Tibial artery (tissue), 4 donors: ENCODE measurements at regions not wholly inside any gene's neighbourhood (a gene's known extent, or its start where the extent isn't known, plus 50 kb on each side); places are given as distances from the start of the nearest gene placed in this dataset.

Experiments
- DNase-seq, 2 donors: peaks; one replicate each; pipeline ENCODE4 v3.0.0-alpha.2; 2019
- H3K27ac ChIP-seq, 2 donors: fragments of 200-600 bp; sonication (generic) in 1 of 2; 1 replicate in 1 of 2; 2 replicates in 1 of 2; pipeline ENCODE4 v1.5.1; 2018 to 2019; ENCODE audit warnings: mild to moderate bottlenecking in 1 of 2
- H3K27me3 ChIP-seq, 2 donors: fragments of 200-600 bp; sonication (generic) in 1 of 2; one replicate each; pipeline versions ENCODE4 v1.5.1 to v1.6.0; 2016 to 2019
- H3K36me3 ChIP-seq, 3 donors: fragments of 200-600 bp; sonication (generic) in 2 of 3; one replicate each; pipeline ENCODE4 v1.5.1; 2016 to 2019; ENCODE audit warnings: mild to moderate bottlenecking in 2 of 3
- H3K4me1 ChIP-seq, 4 donors: fragments of 200-600 bp; sonication (generic) in 2 of 4; 1 replicate in 3 of 4; 2 replicates in 1 of 4; pipeline ENCODE4 v1.5.1; 2016 to 2019
- H3K4me3 ChIP-seq, 2 donors: fragments of 200-600 bp; sonication (generic) in 1 of 2; 1 replicate in 1 of 2; 2 replicates in 1 of 2; pipeline ENCODE4 v1.5.1; 2018 to 2019; ENCODE audit warnings: mild to moderate bottlenecking in 2 of 2
- H3K9me3 ChIP-seq, 3 donors: fragments of 200-600 bp; sonication (generic) in 1 of 3; one replicate each; pipeline ENCODE4 v1.5.1; 2016 to 2019
- CTCF ChIP-seq, 2 experiments: fragments of 200-600 bp in 1 of 2; fragments of 450-650 bp in 1 of 2; IDR thresholded peaks; one replicate each; pipeline ENCODE4 v1.5.1; 2017 to 2019; ENCODE audit warnings: antibody characterized with exemption in 2 of 2, mild to moderate bottlenecking in 1 of 2, moderate library complexity in 1 of 2
- intact Hi-C: fragments of 100-400 bp; cut with DNase I; formaldehyde crosslinking; loops from one replicate; pipeline ENCODE4 v1.15.0; 2023; ENCODE audit warnings: low total_unique reads

GRCh38 chr11:112584672-112585071 lies 324.0 kb upstream of the PLET1 start:
- H3K27ac ChIP-seq, result no peak overlapping the region
- no peak for DNase-seq
- TF ChIP-seq CTCF (IDR thresholded peaks at IDR 0.05), result no peak
- H3K4me1 ChIP-seq, result peaks cover 0 to 4% (median 0%) of the 10 kb centered on the region in 4 donors
- H3K36me3 ChIP-seq, result no peaks in the 10 kb centered on the region
- no peak overlapping the region for H3K4me3 ChIP-seq
- intact Hi-C loops, result loop anchor here (5.0 to 10.0 kb wide), 2 partner anchors 530 to 703 kb away; no protein-coding TSS in a partner anchor
- H3K27me3 ChIP-seq, result no peaks in the 10 kb centered on the region
- no peaks in the 10 kb centered on the region for H3K9me3 ChIP-seq

- H3K4me3 ChIP-seq, result no peak overlapping the region
- no peak for TF ChIP-seq CTCF (IDR thresholded peaks at IDR 0.05)
- H3K4me1 ChIP-seq, result peaks cover 0 to 4% (median 0%) of the 10 kb centered on the region in 4 donors
- H3K36me3 ChIP-seq, result no peaks in the 10 kb centered on the region
- H3K27me3 ChIP-seq, result no peaks in the 10 kb centered on the region
- no peak for DNase-seq
- no peak overlapping the region for H3K27ac ChIP-seq
- intact Hi-C loops, result loop anchor here (5.0 to 10.0 kb wide), 2 partner anchors 527 to 700 kb away; no protein-coding TSS in a partner anchor
- no peaks in the 10 kb centered on the region for H3K9me3 ChIP-seq
These were observed 327.0 kb upstream of the PLET1 start for GRCh38 chr11:112587664-112588063.

GRCh38 chr11:112588252-112588694 lies 327.6 kb upstream of the PLET1 start:
- peak; percentile 56 to 65 for DNase-seq
- no peak overlapping the region for H3K27ac ChIP-seq
- H3K9me3 ChIP-seq, result no peaks in the 10 kb centered on the region
- no peaks in the 10 kb centered on the region for H3K36me3 ChIP-seq
- intact Hi-C loops, result loop anchor here (5.0 to 10.0 kb wide), 2 partner anchors 527 to 699 kb away; no protein-coding TSS in a partner anchor
- H3K4me3 ChIP-seq, result no peak overlapping the region
- H3K27me3 ChIP-seq, result no peaks in the 10 kb centered on the region
- peaks cover 0 to 4% (median 0%) of the 10 kb centered on the region in 4 donors for H3K4me1 ChIP-seq
- peak; percentile 63 to 75 for TF ChIP-seq CTCF (IDR thresholded peaks at IDR 0.05)

- no peak overlapping the region for H3K4me3 ChIP-seq
- no peaks in the 10 kb centered on the region for H3K36me3 ChIP-seq
- H3K27ac ChIP-seq, result no peak overlapping the region
- H3K9me3 ChIP-seq, result no peaks in the 10 kb centered on the region
- H3K27me3 ChIP-seq, result no peaks in the 10 kb centered on the region
- intact Hi-C loops, result loop anchor here (5.0 to 10.0 kb wide), 2 partner anchors 526 to 698 kb away; no protein-coding TSS in a partner anchor
- DNase-seq, result no peak
- no peak for TF ChIP-seq CTCF (IDR thresholded peaks at IDR 0.05)
- peaks cover 0 to 4% (median 0%) of the 10 kb centered on the region in 4 donors for H3K4me1 ChIP-seq
These were observed 328.5 kb upstream of the PLET1 start for GRCh38 chr11:112589155-112589554.

GRCh38 chr11:112590764-112591163 lies 330.1 kb upstream of the PLET1 start:
- Histone ChIP-seq H3K4me1 (peaks cover 0 to 4% (median 0%) of the 10 kb centered on the region in 4 donors), H3K36me3 (no peaks in the 10 kb centered on the region), H3K27me3 (no peaks in the 10 kb centered on the region), H3K4me3 (no peak overlapping the region), H3K9me3 (no peaks in the 10 kb centered on the region), H3K27ac (no peak overlapping the region)
- intact Hi-C loops, result no loop called here
- no peak for TF ChIP-seq CTCF (IDR thresholded peaks at IDR 0.05)
- no peak for DNase-seq
